ENCODE measurements at regions not wholly inside any gene's neighbourhood (a gene's known extent, or its start where the extent isn't known, plus 50 kb on each side); places are given as distances from the start of the nearest gene placed in this dataset.

DNA sequence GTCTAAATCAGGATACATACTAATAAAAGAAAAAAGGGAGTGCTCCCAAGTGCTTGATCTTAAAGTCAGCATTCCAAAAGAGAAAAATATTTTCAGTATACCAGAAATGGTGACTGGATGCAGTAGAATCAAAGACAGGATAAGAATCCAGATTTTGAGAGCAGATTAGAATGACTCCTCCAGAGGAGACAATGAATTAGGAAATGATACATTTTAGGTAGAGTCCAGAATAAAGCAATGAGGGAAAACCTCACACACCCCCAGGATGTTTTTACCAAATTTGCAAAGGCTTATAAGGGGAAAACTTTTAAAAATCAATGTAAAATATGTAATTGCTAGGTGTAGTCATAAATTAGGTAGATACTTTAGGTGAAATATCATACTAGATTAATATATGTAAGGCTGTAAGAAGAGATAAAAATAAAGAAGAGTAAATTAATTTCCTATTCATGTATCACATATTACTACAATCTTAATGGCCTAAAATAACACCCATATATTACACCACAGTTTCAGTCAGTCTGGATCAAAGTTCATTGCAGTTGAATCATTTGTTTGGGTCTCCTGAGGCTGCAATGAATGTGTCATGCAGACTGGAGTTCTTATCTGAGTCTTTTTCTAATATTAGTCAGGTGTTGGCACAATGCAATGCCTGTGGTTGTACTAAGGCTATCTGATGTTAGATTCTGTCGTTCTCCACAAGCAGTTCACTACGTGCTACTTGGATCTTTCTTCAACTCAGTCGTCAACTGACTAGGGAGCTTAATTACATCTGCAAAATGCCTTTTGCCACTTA lies 547.8 kb upstream of the EPHA6 start:
- Mint-ChIP-seq H3K4me1 (no peaks in the 10 kb centered on the region), H3K27me3 (ENCODE audit: low read depth) (no peaks in the 10 kb centered on the region), H3K27ac (no peak overlapping the region), H3K36me3 (no peaks in the 10 kb centered on the region), H3K9me3 (peaks cover 22% of the 10 kb centered on the region), H3K4me3 (no peak overlapping the region)
- TF ChIP-seq, protein P1, sequence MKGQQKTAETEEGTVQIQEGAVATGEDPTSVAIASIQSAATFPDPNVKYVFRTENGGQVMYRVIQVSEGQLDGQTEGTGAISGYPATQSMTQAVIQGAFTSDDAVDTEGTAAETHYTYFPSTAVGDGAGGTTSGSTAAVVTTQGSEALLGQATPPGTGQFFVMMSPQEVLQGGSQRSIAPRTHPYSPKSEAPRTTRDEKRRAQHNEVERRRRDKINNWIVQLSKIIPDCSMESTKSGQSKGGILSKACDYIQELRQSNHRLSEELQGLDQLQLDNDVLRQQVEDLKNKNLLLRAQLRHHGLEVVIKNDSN (CRISPR knock-in tag; IDR thresholded peaks at IDR 0.05): no peak
- no peak for TF ChIP-seq NFE2L1 (CRISPR knock-in tag; IDR thresholded peaks at IDR 0.05)
- no peak for TF ChIP-seq NR1H2 (CRISPR knock-in tag; IDR thresholded peaks at IDR 0.05)
- TF ChIP-seq, protein P2, sequence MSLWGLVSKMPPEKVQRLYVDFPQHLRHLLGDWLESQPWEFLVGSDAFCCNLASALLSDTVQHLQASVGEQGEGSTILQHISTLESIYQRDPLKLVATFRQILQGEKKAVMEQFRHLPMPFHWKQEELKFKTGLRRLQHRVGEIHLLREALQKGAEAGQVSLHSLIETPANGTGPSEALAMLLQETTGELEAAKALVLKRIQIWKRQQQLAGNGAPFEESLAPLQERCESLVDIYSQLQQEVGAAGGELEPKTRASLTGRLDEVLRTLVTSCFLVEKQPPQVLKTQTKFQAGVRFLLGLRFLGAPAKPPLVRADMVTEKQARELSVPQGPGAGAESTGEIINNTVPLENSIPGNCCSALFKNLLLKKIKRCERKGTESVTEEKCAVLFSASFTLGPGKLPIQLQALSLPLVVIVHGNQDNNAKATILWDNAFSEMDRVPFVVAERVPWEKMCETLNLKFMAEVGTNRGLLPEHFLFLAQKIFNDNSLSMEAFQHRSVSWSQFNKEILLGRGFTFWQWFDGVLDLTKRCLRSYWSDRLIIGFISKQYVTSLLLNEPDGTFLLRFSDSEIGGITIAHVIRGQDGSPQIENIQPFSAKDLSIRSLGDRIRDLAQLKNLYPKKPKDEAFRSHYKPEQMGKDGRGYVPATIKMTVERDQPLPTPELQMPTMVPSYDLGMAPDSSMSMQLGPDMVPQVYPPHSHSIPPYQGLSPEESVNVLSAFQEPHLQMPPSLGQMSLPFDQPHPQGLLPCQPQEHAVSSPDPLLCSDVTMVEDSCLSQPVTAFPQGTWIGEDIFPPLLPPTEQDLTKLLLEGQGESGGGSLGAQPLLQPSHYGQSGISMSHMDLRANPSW (CRISPR knock-in tag; conservative IDR thresholded peaks at IDR 0.05; ENCODE audit: low read depth): no peak
- TF ChIP-seq, protein P3, sequence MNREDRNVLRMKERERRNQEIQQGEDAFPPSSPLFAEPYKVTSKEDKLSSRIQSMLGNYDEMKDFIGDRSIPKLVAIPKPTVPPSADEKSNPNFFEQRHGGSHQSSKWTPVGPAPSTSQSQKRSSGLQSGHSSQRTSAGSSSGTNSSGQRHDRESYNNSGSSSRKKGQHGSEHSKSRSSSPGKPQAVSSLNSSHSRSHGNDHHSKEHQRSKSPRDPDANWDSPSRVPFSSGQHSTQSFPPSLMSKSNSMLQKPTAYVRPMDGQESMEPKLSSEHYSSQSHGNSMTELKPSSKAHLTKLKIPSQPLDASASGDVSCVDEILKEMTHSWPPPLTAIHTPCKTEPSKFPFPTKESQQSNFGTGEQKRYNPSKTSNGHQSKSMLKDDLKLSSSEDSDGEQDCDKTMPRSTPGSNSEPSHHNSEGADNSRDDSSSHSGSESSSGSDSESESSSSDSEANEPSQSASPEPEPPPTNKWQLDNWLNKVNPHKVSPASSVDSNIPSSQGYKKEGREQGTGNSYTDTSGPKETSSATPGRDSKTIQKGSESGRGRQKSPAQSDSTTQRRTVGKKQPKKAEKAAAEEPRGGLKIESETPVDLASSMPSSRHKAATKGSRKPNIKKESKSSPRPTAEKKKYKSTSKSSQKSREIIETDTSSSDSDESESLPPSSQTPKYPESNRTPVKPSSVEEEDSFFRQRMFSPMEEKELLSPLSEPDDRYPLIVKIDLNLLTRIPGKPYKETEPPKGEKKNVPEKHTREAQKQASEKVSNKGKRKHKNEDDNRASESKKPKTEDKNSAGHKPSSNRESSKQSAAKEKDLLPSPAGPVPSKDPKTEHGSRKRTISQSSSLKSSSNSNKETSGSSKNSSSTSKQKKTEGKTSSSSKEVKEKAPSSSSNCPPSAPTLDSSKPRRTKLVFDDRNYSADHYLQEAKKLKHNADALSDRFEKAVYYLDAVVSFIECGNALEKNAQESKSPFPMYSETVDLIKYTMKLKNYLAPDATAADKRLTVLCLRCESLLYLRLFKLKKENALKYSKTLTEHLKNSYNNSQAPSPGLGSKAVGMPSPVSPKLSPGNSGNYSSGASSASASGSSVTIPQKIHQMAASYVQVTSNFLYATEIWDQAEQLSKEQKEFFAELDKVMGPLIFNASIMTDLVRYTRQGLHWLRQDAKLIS (CRISPR knock-in tag; IDR thresholded peaks at IDR 0.05; ENCODE audit: borderline replicate concordance): no peak
- TF ChIP-seq, protein P4, sequence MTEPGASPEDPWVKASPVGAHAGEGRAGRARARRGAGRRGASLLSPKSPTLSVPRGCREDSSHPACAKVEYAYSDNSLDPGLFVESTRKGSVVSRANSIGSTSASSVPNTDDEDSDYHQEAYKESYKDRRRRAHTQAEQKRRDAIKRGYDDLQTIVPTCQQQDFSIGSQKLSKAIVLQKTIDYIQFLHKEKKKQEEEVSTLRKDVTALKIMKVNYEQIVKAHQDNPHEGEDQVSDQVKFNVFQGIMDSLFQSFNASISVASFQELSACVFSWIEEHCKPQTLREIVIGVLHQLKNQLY (CRISPR knock-in tag; IDR thresholded peaks at IDR 0.05): no peak
- no peak for TF ChIP-seq ESRRA (CRISPR knock-in tag; IDR thresholded peaks at IDR 0.05; ENCODE audit: borderline replicate concordance)
- TF ChIP-seq, protein P5, sequence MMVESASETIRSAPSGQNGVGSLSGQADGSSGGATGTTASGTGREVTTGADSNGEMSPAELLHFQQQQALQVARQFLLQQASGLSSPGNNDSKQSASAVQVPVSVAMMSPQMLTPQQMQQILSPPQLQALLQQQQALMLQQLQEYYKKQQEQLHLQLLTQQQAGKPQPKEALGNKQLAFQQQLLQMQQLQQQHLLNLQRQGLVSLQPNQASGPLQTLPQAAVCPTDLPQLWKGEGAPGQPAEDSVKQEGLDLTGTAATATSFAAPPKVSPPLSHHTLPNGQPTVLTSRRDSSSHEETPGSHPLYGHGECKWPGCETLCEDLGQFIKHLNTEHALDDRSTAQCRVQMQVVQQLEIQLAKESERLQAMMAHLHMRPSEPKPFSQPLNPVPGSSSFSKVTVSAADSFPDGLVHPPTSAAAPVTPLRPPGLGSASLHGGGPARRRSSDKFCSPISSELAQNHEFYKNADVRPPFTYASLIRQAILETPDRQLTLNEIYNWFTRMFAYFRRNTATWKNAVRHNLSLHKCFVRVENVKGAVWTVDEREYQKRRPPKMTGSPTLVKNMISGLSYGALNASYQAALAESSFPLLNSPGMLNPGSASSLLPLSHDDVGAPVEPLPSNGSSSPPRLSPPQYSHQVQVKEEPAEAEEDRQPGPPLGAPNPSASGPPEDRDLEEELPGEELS (CRISPR knock-in tag; IDR thresholded peaks at IDR 0.05): no peak
- TF ChIP-seq, protein P6, sequence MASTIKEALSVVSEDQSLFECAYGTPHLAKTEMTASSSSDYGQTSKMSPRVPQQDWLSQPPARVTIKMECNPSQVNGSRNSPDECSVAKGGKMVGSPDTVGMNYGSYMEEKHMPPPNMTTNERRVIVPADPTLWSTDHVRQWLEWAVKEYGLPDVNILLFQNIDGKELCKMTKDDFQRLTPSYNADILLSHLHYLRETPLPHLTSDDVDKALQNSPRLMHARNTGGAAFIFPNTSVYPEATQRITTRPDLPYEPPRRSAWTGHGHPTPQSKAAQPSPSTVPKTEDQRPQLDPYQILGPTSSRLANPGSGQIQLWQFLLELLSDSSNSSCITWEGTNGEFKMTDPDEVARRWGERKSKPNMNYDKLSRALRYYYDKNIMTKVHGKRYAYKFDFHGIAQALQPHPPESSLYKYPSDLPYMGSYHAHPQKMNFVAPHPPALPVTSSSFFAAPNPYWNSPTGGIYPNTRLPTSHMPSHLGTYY (CRISPR knock-in tag; IDR thresholded peaks at IDR 0.05): no peak
- TF ChIP-seq ZNF121 (CRISPR knock-in tag; IDR thresholded peaks at IDR 0.05): no peak
- TF ChIP-seq HMGA2 (CRISPR knock-in tag; IDR thresholded peaks at IDR 0.05): no peak
- TF ChIP-seq, protein P7, sequence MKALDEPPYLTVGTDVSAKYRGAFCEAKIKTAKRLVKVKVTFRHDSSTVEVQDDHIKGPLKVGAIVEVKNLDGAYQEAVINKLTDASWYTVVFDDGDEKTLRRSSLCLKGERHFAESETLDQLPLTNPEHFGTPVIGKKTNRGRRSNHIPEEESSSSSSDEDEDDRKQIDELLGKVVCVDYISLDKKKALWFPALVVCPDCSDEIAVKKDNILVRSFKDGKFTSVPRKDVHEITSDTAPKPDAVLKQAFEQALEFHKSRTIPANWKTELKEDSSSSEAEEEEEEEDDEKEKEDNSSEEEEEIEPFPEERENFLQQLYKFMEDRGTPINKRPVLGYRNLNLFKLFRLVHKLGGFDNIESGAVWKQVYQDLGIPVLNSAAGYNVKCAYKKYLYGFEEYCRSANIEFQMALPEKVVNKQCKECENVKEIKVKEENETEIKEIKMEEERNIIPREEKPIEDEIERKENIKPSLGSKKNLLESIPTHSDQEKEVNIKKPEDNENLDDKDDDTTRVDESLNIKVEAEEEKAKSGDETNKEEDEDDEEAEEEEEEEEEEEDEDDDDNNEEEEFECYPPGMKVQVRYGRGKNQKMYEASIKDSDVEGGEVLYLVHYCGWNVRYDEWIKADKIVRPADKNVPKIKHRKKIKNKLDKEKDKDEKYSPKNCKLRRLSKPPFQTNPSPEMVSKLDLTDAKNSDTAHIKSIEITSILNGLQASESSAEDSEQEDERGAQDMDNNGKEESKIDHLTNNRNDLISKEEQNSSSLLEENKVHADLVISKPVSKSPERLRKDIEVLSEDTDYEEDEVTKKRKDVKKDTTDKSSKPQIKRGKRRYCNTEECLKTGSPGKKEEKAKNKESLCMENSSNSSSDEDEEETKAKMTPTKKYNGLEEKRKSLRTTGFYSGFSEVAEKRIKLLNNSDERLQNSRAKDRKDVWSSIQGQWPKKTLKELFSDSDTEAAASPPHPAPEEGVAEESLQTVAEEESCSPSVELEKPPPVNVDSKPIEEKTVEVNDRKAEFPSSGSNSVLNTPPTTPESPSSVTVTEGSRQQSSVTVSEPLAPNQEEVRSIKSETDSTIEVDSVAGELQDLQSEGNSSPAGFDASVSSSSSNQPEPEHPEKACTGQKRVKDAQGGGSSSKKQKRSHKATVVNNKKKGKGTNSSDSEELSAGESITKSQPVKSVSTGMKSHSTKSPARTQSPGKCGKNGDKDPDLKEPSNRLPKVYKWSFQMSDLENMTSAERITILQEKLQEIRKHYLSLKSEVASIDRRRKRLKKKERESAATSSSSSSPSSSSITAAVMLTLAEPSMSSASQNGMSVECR (CRISPR knock-in tag; IDR thresholded peaks at IDR 0.05; ENCODE audit: borderline replicate concordance): no peak
- no peak for TF ChIP-seq JAZF1 (CRISPR knock-in tag; IDR thresholded peaks at IDR 0.05)
- TF ChIP-seq GTF2I (CRISPR knock-in tag; conservative IDR thresholded peaks at IDR 0.05): no peak
- TF ChIP-seq ZNF263 (CRISPR knock-in tag; IDR thresholded peaks at IDR 0.05; ENCODE audit: low read depth): no peak
- TF ChIP-seq, protein P8, sequence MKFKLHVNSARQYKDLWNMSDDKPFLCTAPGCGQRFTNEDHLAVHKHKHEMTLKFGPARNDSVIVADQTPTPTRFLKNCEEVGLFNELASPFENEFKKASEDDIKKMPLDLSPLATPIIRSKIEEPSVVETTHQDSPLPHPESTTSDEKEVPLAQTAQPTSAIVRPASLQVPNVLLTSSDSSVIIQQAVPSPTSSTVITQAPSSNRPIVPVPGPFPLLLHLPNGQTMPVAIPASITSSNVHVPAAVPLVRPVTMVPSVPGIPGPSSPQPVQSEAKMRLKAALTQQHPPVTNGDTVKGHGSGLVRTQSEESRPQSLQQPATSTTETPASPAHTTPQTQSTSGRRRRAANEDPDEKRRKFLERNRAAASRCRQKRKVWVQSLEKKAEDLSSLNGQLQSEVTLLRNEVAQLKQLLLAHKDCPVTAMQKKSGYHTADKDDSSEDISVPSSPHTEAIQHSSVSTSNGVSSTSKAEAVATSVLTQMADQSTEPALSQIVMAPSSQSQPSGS (CRISPR knock-in tag; IDR thresholded peaks at IDR 0.05; ENCODE audit: borderline replicate concordance, low read depth): no peak
- no peak for TF ChIP-seq NFATC4 (CRISPR knock-in tag; IDR thresholded peaks at IDR 0.05)
- TF ChIP-seq ZNF219 (CRISPR knock-in tag; IDR thresholded peaks at IDR 0.05; ENCODE audit: borderline replicate concordance): no peak
- TF ChIP-seq JUN (CRISPR knock-in tag; IDR thresholded peaks at IDR 0.05): no peak
- no peak for TF ChIP-seq CBFB (CRISPR knock-in tag; IDR thresholded peaks at IDR 0.05; ENCODE audit: low read depth)
- ChIA-PET POLR2A (no interaction called here), CTCF (no interaction called here)
- no peak for DNase-seq (ENCODE audit: low spot score)
- ATAC-seq: no peak

Data from WTC11 (cell line).